Subcutaneous abdominal adipose tissue (tissue), 5 donors: ENCODE measurements at regions not wholly inside any gene's neighbourhood (a gene's known extent, or its start where the extent isn't known, plus 50 kb on each side); places are given as distances from the start of the nearest gene placed in this dataset.

Experiments used
- H3K27ac ChIP-seq: one replicate; pipeline ENCODE4 v1.7.0; 2013; ENCODE audit warnings: low read depth, mild to moderate bottlenecking, inconsistent platforms, low read length, moderate library complexity
- H3K27me3 ChIP-seq, 5 donors: one replicate each; pipeline ENCODE4 v1.7.0; 2013; ENCODE audit warnings: low read length in 5 of 5, inconsistent platforms in 1 of 5; ENCODE audit not compliant: control insufficient read depth in 5 of 5, insufficient read depth in 4 of 5
- H3K36me3 ChIP-seq, 5 donors: one replicate each; pipeline ENCODE4 v1.7.0; 2013; ENCODE audit warnings: low read length in 5 of 5; ENCODE audit not compliant: control insufficient read depth in 5 of 5, insufficient read depth in 5 of 5
- H3K4me1 ChIP-seq, 5 donors: one replicate each; pipeline ENCODE4 v1.7.0; 2013; ENCODE audit warnings: low read length in 5 of 5, mild to moderate bottlenecking in 3 of 5, moderate library complexity in 1 of 5; ENCODE audit not compliant: control insufficient read depth in 5 of 5, insufficient read depth in 5 of 5
- H3K4me3 ChIP-seq, 5 donors: one replicate each; pipeline ENCODE4 v1.7.0; 2013; ENCODE audit warnings: low read length in 5 of 5, low read depth in 1 of 5
- H3K9ac ChIP-seq, 5 donors: one replicate each; pipeline ENCODE4 v1.7.0; 2013; ENCODE audit warnings: low read length in 5 of 5, mild to moderate bottlenecking in 4 of 5, moderate library complexity in 3 of 5
- H3K9me3 ChIP-seq, 5 donors: one replicate each; pipeline ENCODE4 v1.7.0; 2013; ENCODE audit warnings: low read length in 5 of 5; ENCODE audit not compliant: control insufficient read depth in 5 of 5
- donor health status: healthy.
- donor health status: healthy.
- donor health status: healthy.
- donor health status: healthy.
- donor health status: healthy.

DNA sequence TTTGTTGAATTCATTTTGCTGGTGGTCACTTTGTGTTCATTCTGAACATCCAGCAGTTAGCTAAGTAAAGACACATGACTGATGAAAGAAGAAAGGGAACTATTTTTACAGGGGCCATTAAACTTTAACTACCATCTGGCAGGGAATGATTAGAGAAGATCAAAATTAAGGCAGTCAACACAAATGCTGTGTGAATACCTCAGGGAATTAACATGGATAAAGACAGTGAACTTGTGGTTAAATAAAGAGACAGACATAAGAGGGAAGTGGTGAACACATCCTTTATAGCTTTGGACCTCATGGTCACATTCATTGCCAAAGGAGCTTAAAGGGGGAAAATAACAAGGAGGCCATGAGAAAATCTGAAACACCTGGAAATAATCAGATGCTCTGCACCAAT lies 52.6 kb upstream of the ATP5MC3 start:
- H3K9me3 ChIP-seq, result peaks cover 0 to 6% (median 3%) of the 10 kb centered on the region in 5 donors
- no peaks in the 10 kb centered on the region for H3K4me1 ChIP-seq
- no peak overlapping the region for H3K4me3 ChIP-seq
- no peaks in the 10 kb centered on the region for H3K27me3 ChIP-seq
- peak overlapping the region in 1 of 5 donors; percentile 11 for H3K9ac ChIP-seq
- H3K36me3 ChIP-seq, result no peaks in the 10 kb centered on the region
- no peak overlapping the region for H3K27ac ChIP-seq

DNA sequence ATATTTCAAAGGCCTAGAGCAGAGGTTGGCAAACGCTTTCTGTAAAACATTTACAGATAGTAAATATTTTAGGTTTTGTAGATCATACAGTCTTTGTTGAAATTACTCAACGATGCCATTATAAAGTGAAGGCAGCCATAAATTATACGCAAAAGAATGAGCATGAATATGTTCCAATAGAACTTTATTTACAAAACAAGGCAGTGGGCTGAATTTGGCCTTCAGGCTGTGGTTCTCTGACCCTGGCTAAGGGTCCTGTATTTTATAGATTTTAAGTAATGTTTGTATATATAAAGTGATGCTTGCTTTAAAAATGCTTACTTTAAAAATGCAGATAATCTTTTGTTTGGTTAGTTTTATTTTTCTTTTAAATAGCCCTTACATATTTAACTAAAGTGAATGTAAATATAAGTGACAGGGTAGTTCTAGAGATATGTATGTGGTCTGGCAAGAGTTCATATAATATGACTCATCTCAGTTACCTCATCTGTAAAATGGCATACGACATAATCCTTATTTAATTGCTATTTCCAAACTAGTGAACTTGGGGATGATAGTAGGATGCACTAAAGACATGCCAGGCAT lies 51.7 kb upstream of the ATP5MC3 start:
- no peaks in the 10 kb centered on the region for H3K36me3 ChIP-seq
- H3K4me1 ChIP-seq, result no peaks in the 10 kb centered on the region
- no peaks in the 10 kb centered on the region for H3K9me3 ChIP-seq
- H3K9ac ChIP-seq, result no peak overlapping the region
- H3K27ac ChIP-seq, result no peak overlapping the region
- H3K27me3 ChIP-seq, result no peaks in the 10 kb centered on the region
- H3K4me3 ChIP-seq, result no peak overlapping the region
